Endothelial cell of hepatic sinusoid (primary cell): ENCODE measurements at regions not wholly inside any gene's neighbourhood (a gene's known extent, or its start where the extent isn't known, plus 50 kb on each side); places are given as distances from the start of the nearest gene placed in this dataset.

ENCODE experiments used
- in situ Hi-C: cut with HindIII; loops from 2 replicates; pipeline ENCODE4 v1.10.0; 2017; ENCODE audit warnings: low sequenced_read_pairs

DNA sequence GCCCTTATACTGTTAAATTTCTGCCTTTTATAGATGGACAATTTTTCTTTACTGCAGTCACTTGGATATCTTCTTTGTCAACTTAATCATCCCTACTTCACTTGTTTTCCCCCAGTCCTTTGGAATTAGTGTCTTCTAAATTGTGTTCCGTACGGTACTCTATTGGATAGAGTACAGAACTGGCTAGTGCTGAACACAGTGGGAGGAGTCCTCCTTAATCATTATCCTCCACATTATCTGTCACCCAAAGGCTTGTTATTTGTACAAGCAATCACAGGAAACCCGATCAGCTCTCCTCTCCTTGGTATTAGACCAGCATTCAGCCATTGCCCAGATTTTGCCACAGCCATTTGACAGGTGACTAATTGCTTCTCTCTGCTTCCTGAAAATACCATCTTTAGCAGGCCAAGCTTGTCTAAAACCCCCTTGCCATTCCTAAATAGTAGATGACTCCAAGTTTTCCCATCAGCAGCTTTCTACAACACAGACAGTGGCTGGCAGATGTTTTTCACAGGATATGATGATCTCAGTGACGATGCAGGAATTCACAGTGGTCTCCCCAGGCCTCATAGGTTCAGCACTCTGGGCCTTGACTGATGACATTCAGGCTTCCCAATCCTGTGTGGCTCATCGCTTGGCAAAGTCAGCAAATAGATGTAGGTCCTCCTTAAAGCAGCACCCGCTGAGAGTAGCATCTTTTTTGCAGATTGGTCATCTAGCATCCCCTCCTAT is 216.0 kb upstream of the RGS6 start:
- in situ Hi-C loops, result no loop called here

DNA sequence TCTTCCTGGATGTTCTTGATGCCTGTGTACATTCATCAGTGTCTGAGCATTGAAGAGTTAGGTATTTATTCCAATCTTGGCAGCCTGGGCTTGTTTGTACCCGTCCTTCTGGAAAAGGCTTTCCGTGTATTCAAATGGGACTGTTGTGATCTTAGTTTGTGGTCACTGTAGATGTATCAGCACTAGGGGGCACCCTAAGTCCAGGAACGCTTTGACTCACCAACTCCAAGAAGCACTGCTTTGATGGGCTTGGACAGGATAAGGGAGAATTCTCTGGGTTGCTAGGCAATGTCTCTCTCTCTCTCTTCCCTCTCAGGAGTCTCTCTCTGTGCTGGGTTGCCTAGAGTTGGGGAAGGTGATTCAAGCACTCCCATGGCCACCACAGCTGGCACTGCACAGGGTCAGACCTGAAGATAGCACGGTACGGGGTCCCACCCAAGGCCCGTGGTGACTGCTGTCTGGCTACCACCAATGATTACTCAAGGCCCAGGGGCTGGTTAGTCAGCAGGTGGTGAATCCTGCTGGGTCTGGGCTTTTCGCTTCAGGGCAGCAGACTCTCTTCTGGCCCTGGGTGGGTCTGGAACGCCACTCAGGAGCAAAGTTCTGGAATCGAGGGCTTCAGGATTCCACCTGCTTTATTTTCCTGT is 211.1 kb upstream of the RGS6 start:
- in situ Hi-C loops, result no loop called here

DNA sequence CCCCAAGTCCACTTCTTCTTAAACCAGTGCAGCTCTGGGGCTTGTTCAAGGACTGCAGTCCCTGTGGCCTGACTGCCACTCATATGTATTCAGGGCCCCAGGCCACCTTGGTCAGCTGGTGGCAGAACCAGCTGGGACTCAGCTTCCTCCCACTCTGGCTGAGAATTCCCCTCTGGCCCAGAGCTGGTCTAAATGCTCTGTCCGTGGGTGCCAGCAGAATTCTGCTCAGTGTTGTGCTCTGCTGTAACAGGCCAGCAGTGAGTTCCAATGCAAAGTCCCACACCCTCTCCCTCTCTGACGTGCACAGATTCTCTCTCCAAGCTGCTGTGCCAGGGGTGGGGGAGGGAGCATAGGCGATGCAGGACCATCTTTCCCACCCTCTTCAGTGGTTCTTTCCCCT is 210.4 kb upstream of the RGS6 start:
- in situ Hi-C loops, result no loop called here

DNA sequence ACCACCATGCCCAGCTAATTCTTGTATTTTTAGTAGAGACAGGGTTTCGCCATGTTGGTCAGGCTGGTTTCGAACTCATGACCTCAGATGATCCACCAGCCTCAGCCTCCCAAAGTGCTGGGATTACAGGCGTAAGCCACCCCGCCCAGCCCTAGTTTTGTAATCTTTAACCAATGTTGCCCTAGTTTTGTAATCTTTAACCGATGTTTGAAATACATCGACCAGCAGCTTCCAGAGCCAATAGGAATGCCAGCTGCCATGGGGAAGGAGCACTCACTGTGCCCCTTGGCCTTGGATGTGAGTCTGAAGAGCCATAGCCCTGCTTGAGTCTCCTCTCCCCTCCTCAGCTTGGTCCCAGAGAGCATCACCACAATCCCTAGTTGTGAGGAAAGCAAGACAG is 209.3 kb upstream of the RGS6 start:
- in situ Hi-C loops, result no loop called here

DNA sequence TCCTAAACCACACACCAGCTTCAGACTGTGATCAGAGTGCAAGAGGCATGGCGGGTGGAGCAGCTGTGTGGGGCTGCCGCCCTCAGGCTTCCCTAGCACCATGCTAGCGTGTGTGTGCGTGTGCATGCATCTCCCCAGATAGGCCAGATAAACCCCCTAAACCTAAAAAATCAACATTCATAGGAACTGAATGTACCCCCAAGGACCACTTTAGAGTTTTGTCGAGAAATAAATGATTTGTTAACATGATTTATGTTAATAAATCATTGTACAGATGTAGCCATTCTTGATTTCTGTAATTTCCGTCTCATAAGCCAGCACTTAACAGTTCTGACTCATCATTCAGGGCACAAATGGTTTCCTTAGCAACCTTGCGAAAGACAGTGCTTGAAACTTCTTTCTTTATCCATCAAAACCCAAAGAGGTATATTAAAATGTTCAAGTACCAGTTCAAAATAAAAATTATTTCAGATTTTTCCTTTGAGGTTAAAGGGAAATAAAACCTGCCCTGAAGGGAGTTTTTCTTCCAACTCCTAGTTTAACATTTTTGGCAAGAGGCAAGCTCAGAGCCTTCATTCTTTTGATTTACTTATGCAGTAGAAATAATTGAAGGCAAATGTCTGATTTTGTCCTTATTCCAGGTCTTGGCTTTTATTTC is 206.2 kb upstream of the RGS6 start:
- in situ Hi-C loops, result loop anchor here (5.0 kb wide), 1 partner anchor 59 kb away; no protein-coding TSS in a partner anchor

DNA sequence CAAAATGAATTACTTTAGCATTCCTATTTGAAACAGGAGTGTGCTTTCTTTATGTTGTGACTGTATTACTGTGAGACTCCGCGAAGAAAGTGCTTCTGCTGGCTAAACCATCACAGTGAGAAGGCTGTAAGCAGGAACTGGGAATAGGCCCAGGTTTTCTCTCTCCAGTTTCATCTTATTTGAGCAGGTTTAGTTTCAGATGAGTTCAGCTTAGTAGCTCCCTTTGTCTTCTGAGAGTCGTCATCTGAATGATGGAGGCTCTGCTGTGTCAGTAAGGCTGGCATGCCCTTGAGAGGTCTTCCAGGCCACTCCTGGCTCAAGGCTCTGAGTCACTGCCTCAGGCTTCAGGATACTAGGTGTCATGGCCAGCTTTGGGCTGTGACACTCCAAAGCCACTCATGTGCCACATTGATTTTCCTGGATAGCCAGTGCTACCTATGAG is 205.6 kb upstream of the RGS6 start:
- in situ Hi-C loops, result loop anchor here (5.0 kb wide), 1 partner anchor 59 kb away; no protein-coding TSS in a partner anchor

DNA sequence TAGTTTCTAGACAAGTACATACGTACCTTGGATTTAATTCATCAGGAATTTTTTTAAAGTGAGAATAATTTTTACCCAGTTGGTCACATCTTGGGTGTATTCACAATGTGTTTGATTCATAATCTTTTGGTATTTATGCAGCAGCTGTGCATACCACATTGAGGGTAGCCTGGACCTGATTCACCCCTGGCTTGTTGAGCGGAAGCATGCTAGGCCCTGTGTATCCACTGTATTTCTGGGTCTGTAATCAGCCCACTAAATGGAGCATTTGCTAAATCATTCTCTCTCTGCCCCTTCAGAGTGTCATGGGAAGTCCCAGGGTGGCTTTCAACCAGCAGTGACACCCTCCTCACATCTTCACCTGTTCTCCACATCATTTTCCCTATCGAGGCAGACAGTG is 203.8 kb upstream of the RGS6 start:
- in situ Hi-C loops, result loop anchor here (5.0 kb wide), 1 partner anchor 61 kb away; no protein-coding TSS in a partner anchor

DNA sequence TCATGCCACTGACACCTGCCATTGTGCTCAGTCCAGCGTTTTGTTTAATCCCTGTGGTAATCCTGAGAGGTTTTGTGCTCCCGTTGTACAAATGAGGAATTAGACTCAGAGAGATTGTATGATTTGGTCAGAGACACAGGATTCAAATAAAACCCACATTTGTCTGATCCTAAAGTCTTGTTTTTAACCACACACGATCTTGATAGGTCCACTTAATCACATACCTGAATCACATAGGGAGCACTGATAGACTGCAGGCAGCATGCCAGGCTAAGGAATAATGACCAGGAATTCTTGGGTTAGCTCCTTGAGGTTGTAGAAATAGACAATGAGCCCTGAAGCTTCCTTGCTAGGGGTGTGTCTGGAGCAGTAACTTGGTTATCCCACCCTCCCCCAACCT is 202.6 kb upstream of the RGS6 start:
- in situ Hi-C loops, result loop anchor here (5.0 kb wide), 1 partner anchor 62 kb away; no protein-coding TSS in a partner anchor

DNA sequence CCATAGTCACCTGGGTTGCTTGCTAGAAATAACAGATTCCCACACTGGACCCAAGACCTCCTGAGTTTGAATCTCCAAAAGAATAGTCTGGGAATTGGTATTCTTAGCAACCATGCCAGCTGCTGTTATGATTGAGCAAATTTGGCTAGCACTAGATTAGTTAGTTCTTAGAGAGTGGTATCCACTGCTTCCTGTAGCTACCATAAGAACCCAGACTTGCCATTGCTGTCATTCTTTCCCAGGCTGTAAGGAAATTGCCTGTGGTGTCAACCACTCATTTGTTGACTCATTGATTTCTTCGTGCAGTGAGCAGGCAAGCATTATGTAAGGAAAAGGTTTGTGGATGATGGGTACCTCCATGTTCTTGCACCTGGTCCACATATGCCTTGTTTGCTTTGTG is 201.8 kb upstream of the RGS6 start:
- in situ Hi-C loops, result no loop called here

DNA sequence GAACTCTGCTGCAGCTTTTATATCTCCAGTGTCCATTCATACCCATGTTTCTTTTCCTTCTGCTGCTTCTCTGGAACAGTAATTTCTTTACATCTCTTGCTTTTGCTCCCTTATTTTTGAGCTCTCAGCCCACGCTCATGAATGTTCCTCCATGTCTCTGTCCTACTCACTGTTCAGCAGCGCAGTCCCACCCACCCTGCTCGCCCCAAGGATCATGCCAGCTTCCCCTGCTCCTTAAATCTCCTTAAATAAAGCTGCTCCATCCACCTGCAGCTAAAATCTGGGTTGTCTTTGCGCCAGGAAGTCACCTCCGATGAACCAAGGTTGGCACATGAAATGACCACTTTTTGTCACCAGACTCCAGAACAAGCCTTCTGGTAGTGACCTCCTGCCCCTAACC is 201.1 kb upstream of the RGS6 start:
- in situ Hi-C loops, result no loop called here

DNA sequence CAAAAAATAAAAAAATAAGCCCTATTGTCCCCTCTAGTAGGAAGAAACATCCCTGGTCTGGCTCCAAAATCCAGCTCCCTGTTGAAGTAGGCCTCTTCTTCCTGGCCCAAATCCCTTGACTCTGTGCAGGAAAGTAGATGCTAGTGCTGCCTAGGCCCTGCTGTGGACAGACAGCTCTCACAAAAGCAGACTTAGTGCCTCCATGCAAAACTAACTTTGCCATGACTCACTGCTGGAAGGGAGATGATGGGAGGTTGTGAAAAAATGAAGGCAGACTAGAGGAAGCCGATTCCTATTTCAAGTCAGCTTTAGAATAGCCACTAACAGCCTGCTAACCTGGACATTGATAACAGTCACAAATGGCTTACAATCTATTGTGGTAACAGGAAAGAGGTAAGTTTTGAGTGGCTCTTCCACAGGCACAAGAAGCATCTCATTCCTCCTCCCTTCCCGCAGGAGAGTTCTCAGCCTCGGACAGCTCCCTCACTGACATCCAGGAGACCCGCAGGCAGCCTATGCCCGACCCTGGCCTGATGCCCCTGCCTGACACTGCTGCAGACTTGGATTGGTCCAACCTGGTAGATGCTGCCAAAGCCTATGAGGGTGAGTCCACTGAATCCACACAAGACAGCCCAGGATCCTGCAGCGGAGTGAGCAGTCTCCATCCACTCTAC is 198.9 kb upstream of the RGS6 start:
- in situ Hi-C loops, result no loop called here

DNA sequence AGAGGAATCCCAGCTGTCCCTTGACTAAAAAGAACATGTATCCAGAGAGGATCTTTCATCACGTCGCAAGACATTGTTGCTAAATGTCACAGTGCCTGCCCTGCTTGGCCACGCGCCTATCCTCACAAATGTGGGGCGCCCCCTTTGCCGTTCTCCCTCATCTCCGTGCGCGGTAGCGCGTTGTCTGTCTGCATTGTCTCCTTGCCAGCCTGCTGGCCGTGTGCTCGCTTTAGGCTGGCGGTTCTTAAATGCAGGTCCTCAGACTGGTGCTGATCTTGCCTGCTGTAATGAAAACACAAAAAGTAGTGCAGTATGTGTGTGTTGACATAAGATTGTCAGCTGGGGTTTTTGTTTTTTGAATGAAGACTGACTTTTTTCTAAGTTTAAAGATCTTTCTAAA is 198.2 kb upstream of the RGS6 start:
- in situ Hi-C loops, result no loop called here

DNA sequence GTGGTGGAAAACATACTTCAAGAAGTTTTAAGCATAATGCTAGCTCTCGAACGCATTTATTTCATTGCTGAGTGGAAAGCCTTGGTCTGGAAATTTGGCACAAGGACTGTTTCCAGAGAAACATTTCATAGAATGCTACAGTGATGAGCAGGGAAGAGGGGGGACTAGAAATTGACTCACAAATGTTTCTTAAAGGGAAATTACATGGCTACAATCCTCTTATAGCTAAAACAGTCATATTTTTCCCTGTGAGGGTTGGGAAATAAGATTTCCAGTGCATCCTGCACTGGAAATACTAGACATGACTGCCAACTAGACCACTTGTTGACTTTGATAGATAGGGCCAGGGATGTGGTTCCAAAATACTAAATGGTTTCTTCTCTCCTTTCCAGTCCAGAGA is 197.3 kb upstream of the RGS6 start:
- in situ Hi-C loops, result no loop called here

DNA sequence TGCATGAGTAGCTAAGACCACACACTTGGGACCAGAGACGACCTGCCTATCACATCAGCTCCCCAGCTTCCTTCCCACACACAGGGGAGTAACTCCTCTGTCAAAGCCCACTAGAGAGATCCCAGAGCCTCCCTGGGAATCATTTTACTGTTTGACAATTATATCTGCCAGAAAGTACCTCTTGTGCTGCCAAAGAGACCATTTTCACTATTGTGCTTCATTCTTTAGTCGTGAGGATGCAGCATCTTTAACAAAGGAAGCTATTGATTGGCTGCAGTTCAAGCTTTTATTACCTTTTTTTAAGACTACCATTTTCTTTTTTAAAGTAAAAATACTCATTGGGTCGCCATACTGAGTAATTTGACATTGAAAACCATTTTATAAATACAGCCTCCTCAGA is 194.5 kb upstream of the RGS6 start:
- in situ Hi-C loops, result no loop called here

DNA sequence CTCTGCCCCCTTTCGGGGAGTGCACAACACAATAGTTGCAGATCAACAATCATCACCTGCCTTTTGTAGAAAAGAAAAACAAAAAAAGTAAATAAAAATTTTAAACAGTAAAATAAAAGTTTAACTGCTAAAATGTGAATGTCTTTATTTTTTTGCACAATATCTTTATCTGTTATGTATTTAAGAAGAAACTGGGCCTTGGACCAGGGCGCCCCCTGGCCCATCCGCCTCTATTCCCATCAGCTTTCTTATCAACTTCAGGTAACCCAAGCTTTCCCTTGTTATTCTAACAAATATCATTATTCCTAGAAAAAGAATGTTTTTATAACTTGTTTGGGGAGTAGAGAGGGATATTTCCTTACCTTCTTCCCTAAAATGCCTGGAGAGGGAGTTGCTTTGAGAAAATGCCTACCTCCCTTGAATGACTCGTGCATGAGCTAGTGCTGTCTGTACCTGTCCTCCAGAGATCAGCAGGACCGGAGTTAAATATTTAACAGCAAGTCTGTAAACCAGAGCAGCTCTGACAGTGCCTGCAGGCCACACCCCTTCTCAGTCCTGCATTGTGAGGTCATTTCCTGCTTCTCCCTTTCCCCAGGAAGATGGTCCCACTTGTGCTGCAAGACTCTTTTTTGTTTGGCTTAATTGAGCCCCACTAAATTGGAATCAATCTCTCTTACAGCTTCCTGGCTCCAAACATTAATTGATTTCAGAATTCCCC is 192.8 kb upstream of the RGS6 start:
- in situ Hi-C loops, result no loop called here

DNA sequence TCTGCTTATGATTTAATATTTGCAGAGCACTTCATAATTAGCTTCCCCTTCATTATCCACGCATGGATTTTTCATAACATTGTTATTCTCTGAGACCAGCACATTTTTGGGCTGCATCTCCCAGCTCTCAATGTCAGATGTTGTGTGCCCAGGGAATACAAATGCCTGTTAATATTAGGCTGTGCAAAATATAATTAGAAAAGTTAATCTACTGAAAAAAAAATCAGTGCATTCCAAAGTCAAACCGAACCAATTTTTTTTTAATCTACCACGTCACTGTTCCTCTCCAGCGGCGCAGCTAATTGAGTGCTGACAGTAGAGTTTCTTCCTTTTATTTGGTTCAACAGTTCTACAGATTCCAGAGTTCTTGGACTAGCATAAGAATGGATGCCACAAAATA is 191.0 kb upstream of the RGS6 start:
- in situ Hi-C loops, result no loop called here

DNA sequence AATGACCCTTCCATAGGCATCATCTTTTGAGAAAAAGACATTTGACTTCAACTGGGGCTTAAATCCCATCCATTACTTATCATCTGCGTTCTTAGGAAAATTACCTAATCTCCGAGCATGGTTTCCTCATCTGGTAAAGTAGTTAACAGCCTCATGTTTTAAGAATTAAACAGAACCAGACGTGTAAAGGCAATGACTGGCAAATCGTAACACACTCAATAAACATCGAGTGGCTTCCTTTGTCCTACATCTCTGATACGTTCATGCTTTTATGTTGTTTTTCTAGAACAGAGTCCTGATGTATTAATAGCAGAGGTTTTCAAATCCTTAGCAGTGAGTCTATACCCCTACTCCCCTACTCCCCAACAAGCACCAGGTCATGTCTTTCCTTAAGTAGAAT is 189.7 kb upstream of the RGS6 start:
- in situ Hi-C loops, result no loop called here

DNA sequence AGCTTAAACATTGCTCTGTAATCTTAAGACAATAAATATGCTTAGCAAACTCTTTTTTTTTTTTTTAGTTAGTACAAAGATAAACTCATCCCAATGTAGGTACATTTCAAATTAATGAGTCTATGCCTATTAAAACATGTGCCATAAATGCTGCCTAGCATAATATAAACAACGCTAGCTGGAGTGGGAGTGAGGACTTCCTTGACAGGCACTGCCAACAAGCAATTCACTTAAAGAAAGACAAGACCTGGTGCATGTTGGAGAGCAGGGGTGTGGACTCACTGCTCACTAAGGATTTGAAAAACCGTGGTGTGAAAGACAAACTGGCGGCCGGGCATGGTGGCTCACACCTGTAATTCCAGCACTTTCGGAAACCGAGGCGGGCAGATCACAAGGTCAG is 187.2 kb upstream of the RGS6 start:
- in situ Hi-C loops, result no loop called here

DNA sequence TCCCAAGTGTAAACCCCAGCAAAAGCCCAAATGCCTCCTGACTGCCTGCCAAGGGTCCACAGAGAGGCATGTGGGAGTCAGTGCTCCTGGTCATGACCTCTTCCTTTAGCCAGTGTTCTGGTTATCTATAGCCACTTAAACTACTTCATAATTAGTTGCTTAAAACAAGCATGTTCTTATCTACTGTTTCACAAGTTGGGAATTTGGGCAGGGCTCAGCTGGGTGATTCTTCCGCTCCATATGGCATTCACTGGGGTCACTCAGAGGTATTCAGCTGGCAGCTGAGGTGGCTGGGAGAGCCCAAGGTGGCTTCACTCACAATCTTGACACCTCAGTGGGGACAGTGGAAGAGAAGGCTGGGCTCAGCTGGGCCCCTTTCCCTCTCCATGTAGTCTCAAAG is 184.0 kb upstream of the RGS6 start:
- in situ Hi-C loops, result no loop called here

DNA sequence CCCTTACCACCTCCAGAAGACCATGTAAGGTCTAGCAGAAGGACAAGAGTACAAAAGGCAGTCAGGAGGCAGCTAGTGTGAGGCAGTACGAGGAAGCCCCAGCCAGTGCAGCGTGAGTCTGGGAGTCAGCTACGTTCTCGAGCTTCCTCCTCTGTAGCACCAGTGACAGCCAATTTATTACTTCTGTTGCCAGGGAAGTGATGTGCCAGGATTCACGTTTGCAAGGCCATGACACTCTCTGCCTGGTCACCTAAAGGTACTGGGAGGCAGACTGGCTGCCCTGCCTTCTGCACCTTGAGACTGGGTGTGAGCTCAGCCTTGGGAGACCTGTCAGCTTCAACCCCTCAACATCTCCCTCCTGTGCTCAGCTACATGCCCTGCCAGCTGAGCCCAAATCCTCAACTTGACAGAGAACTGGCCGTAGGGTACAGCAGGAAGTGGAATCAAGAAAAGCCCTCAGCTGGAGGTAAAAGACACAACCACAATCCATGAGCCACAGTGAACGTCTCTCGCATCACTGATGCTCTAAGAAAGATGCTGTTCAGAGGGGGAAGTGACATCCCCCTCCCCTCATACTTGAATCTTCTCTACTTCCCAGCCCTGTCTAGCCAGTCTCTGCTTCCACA is 182.5 kb upstream of the RGS6 start:
- in situ Hi-C loops, result no loop called here
